ENCODE measurements at regions not wholly inside any gene's neighbourhood (a gene's known extent, or its start where the extent isn't known, plus 50 kb on each side); places are given as distances from the start of the nearest gene placed in this dataset.

DNA sequence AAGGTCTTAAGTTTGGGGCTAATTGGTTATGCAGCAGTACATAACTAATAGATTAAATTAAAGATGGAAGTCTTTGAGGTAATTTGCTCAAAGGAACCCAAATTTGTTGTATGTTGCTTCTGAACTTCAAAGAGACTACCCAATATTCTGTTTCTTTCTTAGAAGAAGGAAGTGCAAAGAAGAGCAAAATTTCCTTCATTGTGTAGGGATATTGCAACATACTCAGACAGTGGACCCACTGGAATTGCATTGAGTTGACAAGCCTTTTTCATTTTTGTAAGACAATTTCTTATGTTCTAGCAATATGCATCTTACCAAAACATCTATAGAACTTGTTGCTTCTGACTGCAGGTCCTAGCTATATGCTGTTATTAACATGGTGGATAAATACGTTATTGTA, 527.8 kb downstream of the SH2D4B start:
- H3K36me3 ChIP-seq = no peaks in the 10 kb centered on the region
- no peak for DNase-seq
- H3K27ac ChIP-seq = no peak overlapping the region
- H3K27me3 ChIP-seq (ENCODE audit: insufficient read depth, low read depth, severe bottlenecking) = no peaks in the 10 kb centered on the region
- H3K9me3 ChIP-seq (ENCODE audit: severe bottlenecking) = no peaks in the 10 kb centered on the region
- no peak overlapping the region for H3K4me3 ChIP-seq (ENCODE audit: low read depth, low read length)
- TF ChIP-seq, protein P1, sequence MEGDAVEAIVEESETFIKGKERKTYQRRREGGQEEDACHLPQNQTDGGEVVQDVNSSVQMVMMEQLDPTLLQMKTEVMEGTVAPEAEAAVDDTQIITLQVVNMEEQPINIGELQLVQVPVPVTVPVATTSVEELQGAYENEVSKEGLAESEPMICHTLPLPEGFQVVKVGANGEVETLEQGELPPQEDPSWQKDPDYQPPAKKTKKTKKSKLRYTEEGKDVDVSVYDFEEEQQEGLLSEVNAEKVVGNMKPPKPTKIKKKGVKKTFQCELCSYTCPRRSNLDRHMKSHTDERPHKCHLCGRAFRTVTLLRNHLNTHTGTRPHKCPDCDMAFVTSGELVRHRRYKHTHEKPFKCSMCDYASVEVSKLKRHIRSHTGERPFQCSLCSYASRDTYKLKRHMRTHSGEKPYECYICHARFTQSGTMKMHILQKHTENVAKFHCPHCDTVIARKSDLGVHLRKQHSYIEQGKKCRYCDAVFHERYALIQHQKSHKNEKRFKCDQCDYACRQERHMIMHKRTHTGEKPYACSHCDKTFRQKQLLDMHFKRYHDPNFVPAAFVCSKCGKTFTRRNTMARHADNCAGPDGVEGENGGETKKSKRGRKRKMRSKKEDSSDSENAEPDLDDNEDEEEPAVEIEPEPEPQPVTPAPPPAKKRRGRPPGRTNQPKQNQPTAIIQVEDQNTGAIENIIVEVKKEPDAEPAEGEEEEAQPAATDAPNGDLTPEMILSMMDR (IDR thresholded peaks at IDR 0.05; ENCODE audit: low read depth, low read length) = no peak

DNA sequence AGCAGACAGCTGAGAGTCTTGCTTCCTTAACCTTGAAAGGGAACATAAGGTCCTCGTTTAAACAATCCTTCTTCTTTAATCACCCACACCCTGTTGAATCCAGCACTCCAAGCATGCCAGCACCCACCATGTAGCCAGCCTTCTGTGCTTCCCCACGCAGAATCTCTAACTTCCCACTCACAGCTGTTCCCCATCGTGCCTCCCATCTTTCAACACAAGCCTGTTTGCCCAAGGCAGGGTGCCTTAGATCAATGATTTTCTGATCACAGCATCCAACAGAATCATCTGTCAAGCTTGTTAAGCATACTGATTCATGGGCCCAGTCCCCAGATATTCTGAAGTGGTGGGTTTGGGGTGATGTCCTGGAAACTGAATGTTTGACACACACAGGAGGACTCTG, 530.8 kb downstream of the SH2D4B start:
- Histone ChIP-seq H3K36me3 (no peaks in the 10 kb centered on the region), H3K4me3 (ENCODE audit: low read depth, low read length) (no peak overlapping the region), H3K27ac (no peak overlapping the region), H3K27me3 (ENCODE audit: insufficient read depth, low read depth, severe bottlenecking) (no peaks in the 10 kb centered on the region), H3K9me3 (ENCODE audit: severe bottlenecking) (no peaks in the 10 kb centered on the region)
- TF ChIP-seq, protein P1 (IDR thresholded peaks at IDR 0.05; ENCODE audit: low read depth, low read length) = no peak
- no peak for DNase-seq

DNA sequence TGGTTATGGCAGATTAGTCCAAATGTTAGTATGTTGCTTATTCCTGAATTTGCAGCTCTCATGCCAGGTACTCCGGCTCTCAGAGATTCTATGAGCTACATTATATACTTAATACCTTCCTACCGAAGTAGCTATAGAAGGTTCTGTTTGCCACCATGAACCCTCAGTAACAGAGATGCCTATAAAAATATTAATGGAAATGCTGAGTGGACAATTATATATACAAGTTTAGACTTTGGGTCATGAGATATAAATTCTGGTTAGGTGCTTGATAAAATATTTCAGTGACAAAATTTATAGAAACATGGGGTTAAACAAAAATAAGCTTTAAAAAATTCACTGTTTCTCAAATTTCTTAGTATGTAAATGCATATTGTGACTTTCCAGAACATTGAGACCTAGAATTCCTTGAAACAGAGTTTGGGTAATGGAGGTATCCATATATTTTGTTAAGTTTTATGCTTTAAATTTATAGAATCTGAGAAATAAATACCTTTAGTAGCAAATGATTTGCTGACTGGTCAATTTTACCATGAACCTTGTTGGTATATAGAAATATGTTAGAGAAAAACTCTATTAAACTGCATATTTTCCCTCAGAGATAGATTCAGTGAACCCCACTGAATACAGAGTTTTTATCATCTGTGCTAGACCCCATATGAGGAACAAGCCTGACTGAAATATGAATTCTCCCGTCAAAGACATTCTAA, 533.5 kb downstream of the SH2D4B start:
- no peak overlapping the region for H3K27ac ChIP-seq
- no peak for DNase-seq
- H3K9me3 ChIP-seq (ENCODE audit: severe bottlenecking) = no peaks in the 10 kb centered on the region
- TF ChIP-seq, protein P1 (IDR thresholded peaks at IDR 0.05; ENCODE audit: low read depth, low read length) = no peak
- H3K4me3 ChIP-seq (ENCODE audit: low read depth, low read length) = no peak overlapping the region
- no peaks in the 10 kb centered on the region for H3K36me3 ChIP-seq
- no peaks in the 10 kb centered on the region for H3K27me3 ChIP-seq (ENCODE audit: insufficient read depth, low read depth, severe bottlenecking)

DNA sequence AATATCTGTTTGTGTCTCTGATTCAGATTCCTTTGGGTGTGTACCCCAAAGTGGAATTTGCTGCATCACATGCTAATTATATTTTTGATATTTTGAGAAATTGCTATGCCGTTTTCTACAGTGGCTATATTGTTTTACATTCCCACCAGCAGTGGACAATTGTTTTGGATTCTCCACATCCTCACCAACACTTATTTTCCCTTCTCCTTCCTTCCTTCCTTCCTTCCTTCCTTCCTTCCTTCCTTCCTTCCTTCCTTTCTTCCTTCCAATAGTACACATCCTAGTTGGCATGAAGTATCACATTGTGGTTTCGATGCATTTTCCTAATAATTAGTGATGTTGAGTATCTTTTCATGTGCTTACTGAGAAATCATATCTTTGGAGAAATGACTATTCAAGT, 535.5 kb downstream of the SH2D4B start:
- no peaks in the 10 kb centered on the region for H3K36me3 ChIP-seq
- H3K27me3 ChIP-seq (ENCODE audit: insufficient read depth, low read depth, severe bottlenecking) = no peaks in the 10 kb centered on the region
- H3K4me3 ChIP-seq (ENCODE audit: low read depth, low read length) = no peak overlapping the region
- H3K9me3 ChIP-seq (ENCODE audit: severe bottlenecking) = no peaks in the 10 kb centered on the region
- H3K27ac ChIP-seq = no peak overlapping the region
- TF ChIP-seq, protein P1 (IDR thresholded peaks at IDR 0.05; ENCODE audit: low read depth, low read length) = no peak
- no peak for DNase-seq

DNA sequence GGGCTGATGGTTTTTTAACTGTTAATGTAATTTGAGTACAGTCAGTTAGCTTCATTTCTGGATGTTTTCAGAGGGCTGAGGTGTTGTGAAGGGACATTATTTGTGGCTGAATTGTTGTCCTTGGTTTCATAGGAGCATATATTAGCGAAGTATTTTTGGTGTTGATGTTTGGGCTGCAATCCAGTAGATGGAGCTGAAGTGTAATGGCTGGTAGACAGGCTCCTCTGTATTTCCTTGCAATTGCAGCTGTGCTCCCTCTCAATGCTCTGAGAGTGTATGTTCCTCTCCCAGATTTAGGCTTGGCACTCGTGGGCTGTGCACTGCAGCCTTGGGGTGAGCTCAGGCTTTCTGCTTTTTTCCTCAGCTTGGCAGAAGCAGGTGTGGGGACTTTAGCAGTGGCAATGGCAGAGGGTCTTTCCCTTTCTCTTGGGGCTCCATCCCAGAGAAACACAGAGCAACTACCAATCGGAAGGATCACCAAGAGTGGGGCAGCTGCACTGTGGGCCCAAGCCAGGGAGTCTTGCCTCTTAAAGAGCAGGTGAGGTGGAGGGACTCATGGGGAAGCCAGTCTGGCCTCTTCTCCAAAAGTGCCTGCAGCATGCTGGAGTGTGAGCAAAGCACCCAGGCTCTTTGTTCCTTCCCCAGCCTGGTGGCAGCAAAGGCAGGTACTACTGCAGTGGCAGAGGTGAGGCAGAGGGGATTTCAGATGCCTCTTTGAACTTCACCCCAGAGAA, 544.4 kb downstream of the SH2D4B start:
- no peak for DNase-seq
- H3K36me3 ChIP-seq = no peaks in the 10 kb centered on the region
- H3K27ac ChIP-seq = no peak overlapping the region
- peaks cover 4% of the 10 kb centered on the region for H3K9me3 ChIP-seq (ENCODE audit: severe bottlenecking)
- H3K4me3 ChIP-seq (ENCODE audit: low read depth, low read length) = no peak overlapping the region
- TF ChIP-seq, protein P1 (IDR thresholded peaks at IDR 0.05; ENCODE audit: low read depth, low read length) = peak; percentile 74
- no peaks in the 10 kb centered on the region for H3K27me3 ChIP-seq (ENCODE audit: insufficient read depth, low read depth, severe bottlenecking)
